SK-N-SH (cell line): ENCODE measurements at regions not wholly inside any gene's neighbourhood (a gene's known extent, or its start where the extent isn't known, plus 50 kb on each side); places are given as distances from the start of the nearest gene placed in this dataset.

Source experiments
- CTCF ChIA-PET: fragments of 300-600, 350-600 bp; formaldehyde crosslinking; extraction: SDS; loops from one replicate; lab custom pipeline; 2021; lab: Yijun Ruan, JAX
- POLR2A ChIA-PET: fragments of 350-600 bp; sonication (Branson Sonifier 250); formaldehyde crosslinking; extraction: SDS; loops from one replicate; lab custom pipeline; 2020; ENCODE audit warnings: antibody characterized with exemption, inconsistent platforms; lab: Yijun Ruan, JAX
- DNase-seq: peaks from one replicate; pipeline ENCODE4 v3.0.0; 2012
- H2AFZ ChIP-seq: fragments of 200-600 bp; sonication (generic); 2 replicates; pipeline ENCODE4 v1.8.1; 2016; ENCODE audit warnings: antibody characterized with exemption, mild to moderate bottlenecking, low read depth
- H3F3A ChIP-seq: fragments of 200-600 bp; sonication (generic); replicated peaks from 2 replicates; pipeline ENCODE3; 2016; ENCODE audit warnings: antibody characterized with exemption, mild to moderate bottlenecking; ENCODE audit not compliant: insufficient read depth
- H3K27ac ChIP-seq, 2 experiments: fragments of 200-500 bp in 1 of 2; fragments of 200-600 bp in 1 of 2; sonication (Bioruptor generic) in 1 of 2; sonication (generic), shearing (Covaris generic) in 1 of 2; 2 replicates each; pipeline versions ENCODE4 v1.5.1 to v1.6.1; 2014 to 2016; ENCODE audit warnings: low read depth in 2 of 2, inconsistent platforms in 1 of 2, low read length in 1 of 2, mild to moderate bottlenecking in 1 of 2, mixed read lengths in 1 of 2
- H3K27me3 ChIP-seq: fragments of 200-600 bp; sonication (generic), shearing (Covaris generic); 2 replicates; pipeline ENCODE4 v1.6.1; 2016; ENCODE audit warnings: mixed run types; ENCODE audit not compliant: insufficient read depth
- H3K36me3 ChIP-seq, 2 experiments: fragments of 200-500 bp in 1 of 2; fragments of 200-600 bp in 1 of 2; sonication (Bioruptor generic) in 1 of 2; sonication (generic) in 1 of 2; replicated peaks in 1 of 2; 2 replicates each; pipeline versions ENCODE3 to v1.5.1; 2014 to 2016; ENCODE audit warnings: low read length in 1 of 2, mild to moderate bottlenecking in 1 of 2; ENCODE audit not compliant: insufficient read depth in 2 of 2, control insufficient read depth in 1 of 2
- H3K4me1 ChIP-seq, 2 experiments: fragments of 200-500 bp in 1 of 2; fragments of 200-600 bp in 1 of 2; sonication (Bioruptor generic) in 1 of 2; sonication (generic), shearing (Covaris generic) in 1 of 2; 2 replicates each; pipeline versions ENCODE4 v1.5.1 to v1.6.1; 2014 to 2016; ENCODE audit warnings: low read depth in 1 of 2, low read length in 1 of 2, mixed run types in 1 of 2; ENCODE audit not compliant: insufficient read depth in 2 of 2, control insufficient read depth in 1 of 2
- H3K4me2 ChIP-seq: fragments of 200-600 bp; sonication (generic), shearing (Covaris generic); 2 replicates; pipeline ENCODE4 v1.6.1; 2017; ENCODE audit warnings: mixed run types
- H3K4me3 ChIP-seq, 2 experiments: fragments of 200-500 bp in 1 of 2; fragments of 200-600 bp in 1 of 2; sonication (Bioruptor generic) in 1 of 2; sonication (generic), shearing (Covaris generic) in 1 of 2; 2 replicates each; pipeline versions ENCODE4 v1.5.1 to v1.8.1; 2014 to 2016; ENCODE audit warnings: low read depth in 2 of 2, inconsistent platforms in 1 of 2, low read length in 1 of 2, mild to moderate bottlenecking in 1 of 2, mixed read lengths in 1 of 2, moderate library complexity in 1 of 2
- H3K79me2 ChIP-seq: fragments of 200-600 bp; sonication (generic); 2 replicates; pipeline ENCODE4 v1.8.1; 2017; ENCODE audit warnings: mild to moderate bottlenecking; ENCODE audit not compliant: insufficient read depth
- H3K9ac ChIP-seq: fragments of 200-600 bp; sonication (generic); 2 replicates; pipeline ENCODE4 v1.6.1; 2017; ENCODE audit warnings: mixed run types
- H3K9me2 ChIP-seq: fragments of 200-600 bp; sonication (generic); 2 replicates; pipeline ENCODE4 v1.6.1; 2017; ENCODE audit warnings: mixed run types
- H3K9me3 ChIP-seq: fragments of 200-600 bp; sonication (generic); 2 replicates; pipeline ENCODE4 v1.6.1; 2017; ENCODE audit warnings: mixed run types, mild to moderate bottlenecking, moderate library complexity
- H4K20me1 ChIP-seq: fragments of 200-600 bp; sonication (generic); 2 replicates; pipeline ENCODE4 v1.6.1; 2017; ENCODE audit warnings: mild to moderate bottlenecking, mixed run types; ENCODE audit not compliant: insufficient read depth
- EP300 ChIP-seq, 2 experiments: IDR thresholded peaks; 2 replicates each; pipeline versions ENCODE4 v1.4.0 to v1.6.1; 2012; ENCODE audit warnings: borderline replicate concordance in 1 of 2, low read depth in 1 of 2, low read length in 1 of 2
- EZH2phosphoT487 ChIP-seq: fragments of 200-600 bp; sonication (generic); IDR thresholded peaks from 2 replicates; pipeline ENCODE4 v1.6.1; 2017; ENCODE audit warnings: low read depth, mixed run types, mild to moderate bottlenecking, antibody characterized with exemption, moderate library complexity, borderline replicate concordance
- FOSL2 ChIP-seq: IDR thresholded peaks from 2 replicates; pipeline ENCODE4 v1.4.0; 2012; ENCODE audit warnings: low read depth, mild to moderate bottlenecking, moderate library complexity, borderline replicate concordance
- FOXJ3 ChIP-seq: sonication (generic); formaldehyde crosslinking; IDR thresholded peaks from 2 replicates; pipeline ENCODE4 v1.5.1; 2020; ENCODE audit warnings: mild to moderate bottlenecking, missing genetic modification reagents
- FOXM1 ChIP-seq: IDR thresholded peaks from 2 replicates; pipeline ENCODE4 v1.4.0; 2012; ENCODE audit warnings: low read depth, mild to moderate bottlenecking
- GABPA ChIP-seq: IDR thresholded peaks from 2 replicates; pipeline ENCODE4 v1.4.0; 2012; ENCODE audit warnings: low read depth, mild to moderate bottlenecking
- GATA2 ChIP-seq: sonication (generic); formaldehyde crosslinking; IDR thresholded peaks from 2 replicates; pipeline ENCODE4 v1.5.0; 2020; ENCODE audit warnings: mild to moderate bottlenecking, missing genetic modification reagents
- MEF2A ChIP-seq: IDR thresholded peaks from 2 replicates; pipeline ENCODE4 v1.4.0; 2012; ENCODE audit warnings: low read depth, borderline replicate concordance
- NFIC ChIP-seq: IDR thresholded peaks from 2 replicates; pipeline ENCODE4 v1.4.0; 2012; ENCODE audit warnings: borderline replicate concordance
- POLR2AphosphoS5 ChIP-seq: IDR thresholded peaks from 2 replicates; pipeline ENCODE4 v1.6.1; 2012; ENCODE audit warnings: low read depth, low read length
- RCOR1 ChIP-seq: fragments of 150-350 bp; IDR thresholded peaks from 2 replicates; pipeline ENCODE4 v1.6.1; 2017; ENCODE audit warnings: antibody characterized with exemption, low read length
- RFX5 ChIP-seq: IDR thresholded peaks from 2 replicates; pipeline ENCODE4 v1.6.1; 2012; ENCODE audit warnings: mild to moderate bottlenecking, improper control_type of control experiment, low read length
- RXRA ChIP-seq: IDR thresholded peaks from 2 replicates; pipeline ENCODE4 v1.4.0; 2012; ENCODE audit warnings: low read depth, mild to moderate bottlenecking, borderline replicate concordance
- SMC3 ChIP-seq: IDR thresholded peaks from 2 replicates; pipeline ENCODE4 v1.6.1; 2012; ENCODE audit warnings: low read depth, low read length, improper control_type of control experiment
- TAF1 ChIP-seq: IDR thresholded peaks from 2 replicates; pipeline ENCODE4 v1.6.1; 2012; ENCODE audit warnings: low read depth, mild to moderate bottlenecking, low read length, moderate library complexity, borderline replicate concordance
- TCF12 ChIP-seq: IDR thresholded peaks from 2 replicates; pipeline ENCODE4 v1.4.0; 2012
- TEAD4 ChIP-seq: IDR thresholded peaks from 2 replicates; pipeline ENCODE4 v1.4.0; 2012; ENCODE audit warnings: mild to moderate bottlenecking, borderline replicate concordance; ENCODE audit not compliant: insufficient read depth
- YY1 ChIP-seq: IDR thresholded peaks from 2 replicates; pipeline ENCODE4 v1.4.0; 2012; ENCODE audit warnings: low read depth, mild to moderate bottlenecking
- WGBS: methylation state at CpG from one replicate; pipeline ENCODE4 v1.1.6; 2017; ENCODE audit warnings: low lambda C conversion rate; 5-methylcytosine and 5-hydroxymethylcytosine counted together
- TF ChIP-seq, protein P1 (sequence below): IDR thresholded peaks from 2 replicates; pipeline ENCODE4 v1.4.0; 2012; ENCODE audit warnings: low read depth, borderline replicate concordance
- TF ChIP-seq, protein P2 (sequence below): fragments of 150-350 bp; IDR thresholded peaks from 2 replicates; pipeline ENCODE4 v1.6.1; 2017; ENCODE audit warnings: antibody characterized with exemption, low read length, low read depth, borderline replicate concordance
- TF ChIP-seq, protein P3 (sequence below): IDR thresholded peaks from 2 replicates; pipeline ENCODE4 v1.6.1; 2012; ENCODE audit warnings: mild to moderate bottlenecking, low read depth, low read length, moderate library complexity
- TF ChIP-seq, protein P4 (sequence below): IDR thresholded peaks from 2 replicates; pipeline ENCODE4; 2012

DNA sequence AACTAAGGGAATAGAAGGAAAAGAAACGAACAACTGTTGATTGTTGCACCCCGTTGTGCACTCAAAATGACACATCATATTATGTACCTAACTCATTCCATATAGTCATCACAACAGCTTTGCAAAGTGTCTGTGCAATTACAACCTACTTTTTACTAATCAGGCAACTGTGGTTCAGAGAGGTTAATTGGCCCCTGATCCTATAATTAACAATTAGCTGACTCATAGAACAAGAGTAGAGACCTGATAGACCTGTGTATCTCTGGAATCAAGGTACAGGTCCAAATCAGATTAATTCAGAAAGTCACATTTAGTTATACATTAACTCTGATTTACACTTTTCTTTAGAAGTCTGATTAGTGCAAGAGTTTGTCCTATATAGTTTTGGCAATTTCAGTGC is 122.5 kb upstream of the CDK13 start:
- Histone ChIP-seq H3K27me3 (peaks cover 8% of the 10 kb centered on the region), H3K9me2 (no peaks in the 10 kb centered on the region), H3K4me1 (no peaks in the 10 kb centered on the region; a peak in 1 of 4 replicates), H3K79me2 (no peaks in the 10 kb centered on the region), H3K36me3 (no peaks in the 10 kb centered on the region), H2AFZ (no peak overlapping the region), H3F3A (no peaks in the 10 kb centered on the region), H3K9ac (no peak overlapping the region), H3K9me3 (no peaks in the 10 kb centered on the region), H3K27ac (no peak overlapping the region), H4K20me1 (no peaks in the 10 kb centered on the region), H3K4me3 (no peak overlapping the region), H3K4me2 (no peak overlapping the region)
- TF ChIP-seq, protein P1, sequence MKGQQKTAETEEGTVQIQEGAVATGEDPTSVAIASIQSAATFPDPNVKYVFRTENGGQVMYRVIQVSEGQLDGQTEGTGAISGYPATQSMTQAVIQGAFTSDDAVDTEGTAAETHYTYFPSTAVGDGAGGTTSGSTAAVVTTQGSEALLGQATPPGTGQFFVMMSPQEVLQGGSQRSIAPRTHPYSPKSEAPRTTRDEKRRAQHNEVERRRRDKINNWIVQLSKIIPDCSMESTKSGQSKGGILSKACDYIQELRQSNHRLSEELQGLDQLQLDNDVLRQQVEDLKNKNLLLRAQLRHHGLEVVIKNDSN: no peak
- TF ChIP-seq MEF2A (no peak), FOXJ3 (CRISPR knock-in tag) (no peak), EP300 (IDR thresholded peaks at IDR 0.05; ENCODE audit: borderline replicate concordance in 1 of 2, low read depth in 1 of 2, low read length in 1 of 2) (no peak), RFX5 (no peak), SMC3 (no peak), FOSL2 (no peak), POLR2AphosphoS5 (no peak), RCOR1 (no peak), TAF1 (no peak), RXRA (no peak), GABPA (no peak), TEAD4 (no peak), FOXM1 (no peak)
- TF ChIP-seq, protein P2, sequence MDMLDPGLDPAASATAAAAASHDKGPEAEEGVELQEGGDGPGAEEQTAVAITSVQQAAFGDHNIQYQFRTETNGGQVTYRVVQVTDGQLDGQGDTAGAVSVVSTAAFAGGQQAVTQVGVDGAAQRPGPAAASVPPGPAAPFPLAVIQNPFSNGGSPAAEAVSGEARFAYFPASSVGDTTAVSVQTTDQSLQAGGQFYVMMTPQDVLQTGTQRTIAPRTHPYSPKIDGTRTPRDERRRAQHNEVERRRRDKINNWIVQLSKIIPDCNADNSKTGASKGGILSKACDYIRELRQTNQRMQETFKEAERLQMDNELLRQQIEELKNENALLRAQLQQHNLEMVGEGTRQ: no peak
- WGBS: 36% methylated on average over 2 of the region's 2 CpGs
- DNase-seq: no peak
- ChIA-PET CTCF (interaction anchor here (1.8 kb wide), 1 partner anchor 9 kb away, joined by 6 read pairs; no protein-coding TSS in a partner anchor), POLR2A (no interaction called here)

DNA sequence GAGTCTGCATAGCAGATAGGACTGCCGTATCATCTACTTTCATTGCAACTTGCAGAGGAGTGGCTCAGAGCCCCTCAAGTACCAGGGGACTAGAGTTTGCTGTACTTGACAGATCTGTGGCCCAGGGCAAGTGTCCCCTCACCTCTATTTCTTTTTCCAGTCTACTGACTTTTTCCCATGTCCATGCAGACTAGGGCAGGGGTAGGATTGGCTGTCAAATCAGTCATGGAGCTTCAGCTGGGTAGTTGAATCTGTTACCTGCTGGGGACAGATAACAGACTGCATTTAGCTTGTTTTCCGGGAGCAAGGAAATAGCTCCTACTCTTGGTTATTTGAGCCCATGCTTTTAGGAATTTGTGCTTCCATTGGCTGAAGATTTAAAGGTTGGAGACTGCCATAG is 121.0 kb upstream of the CDK13 start:
- WGBS: 87% methylated on average over 2 of the region's 2 CpGs
- Histone ChIP-seq H2AFZ (no peak overlapping the region), H3K9me2 (no peaks in the 10 kb centered on the region), H3K4me1 (peaks cover 0 to 2% of the 10 kb centered on the region in 2 experiments; a peak in 2 of 4 replicates), H3K36me3 (no peaks in the 10 kb centered on the region), H3K4me2 (no peak overlapping the region), H3K4me3 (no peak overlapping the region), H3K79me2 (no peaks in the 10 kb centered on the region), H3K9ac (no peak overlapping the region), H4K20me1 (no peaks in the 10 kb centered on the region), H3K27me3 (peaks cover 8% of the 10 kb centered on the region; the same call in 1 of the 2 replicates), H3K9me3 (no peaks in the 10 kb centered on the region), H3K27ac (no peak overlapping the region), H3F3A (no peaks in the 10 kb centered on the region)
- DNase-seq: no peak
- ChIA-PET CTCF (interaction anchor here (0.8 to 1.0 kb wide), 2 partner anchors 11 to 123 kb away, joined by 3 to 4 read pairs; no protein-coding TSS in a partner anchor), POLR2A (no interaction called here)
- TF ChIP-seq, protein P3, sequence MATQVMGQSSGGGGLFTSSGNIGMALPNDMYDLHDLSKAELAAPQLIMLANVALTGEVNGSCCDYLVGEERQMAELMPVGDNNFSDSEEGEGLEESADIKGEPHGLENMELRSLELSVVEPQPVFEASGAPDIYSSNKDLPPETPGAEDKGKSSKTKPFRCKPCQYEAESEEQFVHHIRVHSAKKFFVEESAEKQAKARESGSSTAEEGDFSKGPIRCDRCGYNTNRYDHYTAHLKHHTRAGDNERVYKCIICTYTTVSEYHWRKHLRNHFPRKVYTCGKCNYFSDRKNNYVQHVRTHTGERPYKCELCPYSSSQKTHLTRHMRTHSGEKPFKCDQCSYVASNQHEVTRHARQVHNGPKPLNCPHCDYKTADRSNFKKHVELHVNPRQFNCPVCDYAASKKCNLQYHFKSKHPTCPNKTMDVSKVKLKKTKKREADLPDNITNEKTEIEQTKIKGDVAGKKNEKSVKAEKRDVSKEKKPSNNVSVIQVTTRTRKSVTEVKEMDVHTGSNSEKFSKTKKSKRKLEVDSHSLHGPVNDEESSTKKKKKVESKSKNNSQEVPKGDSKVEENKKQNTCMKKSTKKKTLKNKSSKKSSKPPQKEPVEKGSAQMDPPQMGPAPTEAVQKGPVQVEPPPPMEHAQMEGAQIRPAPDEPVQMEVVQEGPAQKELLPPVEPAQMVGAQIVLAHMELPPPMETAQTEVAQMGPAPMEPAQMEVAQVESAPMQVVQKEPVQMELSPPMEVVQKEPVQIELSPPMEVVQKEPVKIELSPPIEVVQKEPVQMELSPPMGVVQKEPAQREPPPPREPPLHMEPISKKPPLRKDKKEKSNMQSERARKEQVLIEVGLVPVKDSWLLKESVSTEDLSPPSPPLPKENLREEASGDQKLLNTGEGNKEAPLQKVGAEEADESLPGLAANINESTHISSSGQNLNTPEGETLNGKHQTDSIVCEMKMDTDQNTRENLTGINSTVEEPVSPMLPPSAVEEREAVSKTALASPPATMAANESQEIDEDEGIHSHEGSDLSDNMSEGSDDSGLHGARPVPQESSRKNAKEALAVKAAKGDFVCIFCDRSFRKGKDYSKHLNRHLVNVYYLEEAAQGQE: no peak
- TF ChIP-seq EZH2phosphoT487: no peak
- TF ChIP-seq, protein P4, sequence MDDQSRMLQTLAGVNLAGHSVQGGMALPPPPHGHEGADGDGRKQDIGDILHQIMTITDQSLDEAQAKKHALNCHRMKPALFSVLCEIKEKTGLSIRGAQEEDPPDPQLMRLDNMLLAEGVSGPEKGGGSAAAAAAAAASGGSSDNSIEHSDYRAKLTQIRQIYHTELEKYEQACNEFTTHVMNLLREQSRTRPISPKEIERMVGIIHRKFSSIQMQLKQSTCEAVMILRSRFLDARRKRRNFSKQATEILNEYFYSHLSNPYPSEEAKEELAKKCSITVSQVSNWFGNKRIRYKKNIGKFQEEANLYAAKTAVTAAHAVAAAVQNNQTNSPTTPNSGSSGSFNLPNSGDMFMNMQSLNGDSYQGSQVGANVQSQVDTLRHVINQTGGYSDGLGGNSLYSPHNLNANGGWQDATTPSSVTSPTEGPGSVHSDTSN: no peak
- no peak for TF ChIP-seq RXRA
- TF ChIP-seq NFIC: no peak
- TF ChIP-seq EP300 (IDR thresholded peaks at IDR 0.05; ENCODE audit: borderline replicate concordance in 1 of 2, low read depth in 1 of 2, low read length in 1 of 2): no peak
- no peak for TF ChIP-seq RFX5
- no peak for TF ChIP-seq YY1
- TF ChIP-seq RCOR1: no peak
- TF ChIP-seq TEAD4: no peak
- no peak for TF ChIP-seq GATA2 (CRISPR knock-in tag)
- no peak for TF ChIP-seq TCF12
- TF ChIP-seq, protein P1: no peak
